Fibroblast of lung (primary cell): ENCODE measurements at regions not wholly inside any gene's neighbourhood (a gene's known extent, or its start where the extent isn't known, plus 50 kb on each side); places are given as distances from the start of the nearest gene placed in this dataset.

Source experiments
- DNase-seq, 2 donors: peaks; one replicate each; pipeline versions ENCODE4 v3.0.0 to v3.0.0-alpha.2; 2010; ENCODE audit warnings: low read depth in 2 of 2
- H2AFZ ChIP-seq: 2 replicates; pipeline ENCODE4 v1.5.1; 2012; ENCODE audit warnings: low read length, control low read depth, inconsistent platforms
- H3K27ac ChIP-seq: 2 replicates; pipeline ENCODE4 v1.5.1; 2011; ENCODE audit warnings: low read length, control low read depth; ENCODE audit not compliant: insufficient read depth
- H3K27me3 ChIP-seq: 2 replicates; pipeline ENCODE4 v1.5.1; 2011; ENCODE audit warnings: mild to moderate bottlenecking, low read length; ENCODE audit not compliant: control insufficient read depth, insufficient read depth
- H3K36me3 ChIP-seq: 2 replicates; pipeline ENCODE4 v1.5.1; 2011; ENCODE audit warnings: low read length; ENCODE audit not compliant: control insufficient read depth, insufficient read depth
- H3K4me1 ChIP-seq: 2 replicates; pipeline ENCODE4 v1.5.1; 2011; ENCODE audit warnings: low read length; ENCODE audit not compliant: control insufficient read depth, insufficient read depth; ENCODE audit errors: extremely low read depth
- H3K4me2 ChIP-seq: 2 replicates; pipeline ENCODE4 v1.5.1; 2011; ENCODE audit warnings: low read length, control low read depth; ENCODE audit not compliant: insufficient read depth; ENCODE audit errors: extremely low read depth
- H3K4me3 ChIP-seq, 4 experiments: fragments of 200-600 bp in 1 of 4; sonication (generic) in 1 of 4; replicated peaks in 1 of 4; 2 replicates each; pipeline ENCODE4 v1.5.1; 2011 to 2016; ENCODE audit warnings: low read length in 4 of 4, low read depth in 3 of 4, mild to moderate bottlenecking in 3 of 4, control low read depth in 2 of 4, inconsistent platforms in 1 of 4, mixed read lengths in 1 of 4; ENCODE audit not compliant: insufficient read depth in 1 of 4; ENCODE audit errors: control extremely low read depth in 1 of 4
- H3K79me2 ChIP-seq: 2 replicates; pipeline ENCODE4 v1.5.1; 2012; ENCODE audit warnings: mild to moderate bottlenecking, low read length, inconsistent platforms; ENCODE audit not compliant: control insufficient read depth, insufficient read depth
- H3K9ac ChIP-seq: 2 replicates; pipeline ENCODE4 v1.5.1; 2011; ENCODE audit warnings: mild to moderate bottlenecking, low read length, control low read depth; ENCODE audit not compliant: insufficient read depth
- H3K9me3 ChIP-seq: 2 replicates; pipeline ENCODE4 v1.5.1; 2012; ENCODE audit warnings: low read depth, low read length; ENCODE audit not compliant: control insufficient read depth, insufficient read depth
- H4K20me1 ChIP-seq: 2 replicates; pipeline ENCODE4 v1.5.1; 2011; ENCODE audit warnings: low read length; ENCODE audit not compliant: control insufficient read depth, insufficient read depth; ENCODE audit errors: extremely low read depth
- CTCF ChIP-seq, 2 donors: IDR thresholded peaks in 1 of 2; conservative IDR thresholded peaks in 1 of 2; 1 replicate in 1 of 2; 2 replicates in 1 of 2; pipeline ENCODE4 v1.5.1; 2011 to 2012; ENCODE audit warnings: low read length in 2 of 2, control low read depth in 1 of 2, inconsistent platforms in 1 of 2, low read depth in 1 of 2, mild to moderate bottlenecking in 1 of 2
- EZH2 ChIP-seq: IDR thresholded peaks from 2 replicates; pipeline ENCODE4 v1.5.1; 2012; ENCODE audit warnings: low read length, control low read depth, mild to moderate bottlenecking; ENCODE audit errors: missing control alignments

- H3K27me3 ChIP-seq, result no peaks in the 10 kb centered on the region
- H3K4me3 ChIP-seq, result no peak overlapping the region
- no peak overlapping the region for H3K27ac ChIP-seq
- H2AFZ ChIP-seq, result no peak overlapping the region
- H4K20me1 ChIP-seq, result no peaks in the 10 kb centered on the region
- no peak overlapping the region for H3K4me2 ChIP-seq
- TF ChIP-seq CTCF (conservative IDR thresholded peaks at IDR 0.05 in 1 of 2, IDR thresholded peaks at IDR 0.05 in 1 of 2; ENCODE audit: low read depth in 1 of 2, low read length in 2 of 2) (no peak), EZH2 (no peak)
- no peaks in the 10 kb centered on the region for H3K79me2 ChIP-seq
- no peaks in the 10 kb centered on the region for H3K9me3 ChIP-seq
- H3K36me3 ChIP-seq, result no peaks in the 10 kb centered on the region
- peaks cover 2% of the 10 kb centered on the region for H3K4me1 ChIP-seq
- no peak overlapping the region for H3K9ac ChIP-seq
- no peak for DNase-seq
These were observed 53.6 kb upstream of the EPCAM start for GRCh38 chr2:47315475-47315874.

- TF ChIP-seq CTCF (conservative IDR thresholded peaks at IDR 0.05 in 1 of 2, IDR thresholded peaks at IDR 0.05 in 1 of 2; ENCODE audit: low read depth in 1 of 2, low read length in 2 of 2) (no peak), EZH2 (no peak)
- H3K4me1 ChIP-seq, result peaks cover 5% of the 10 kb centered on the region
- no peak for DNase-seq
- no peaks in the 10 kb centered on the region for H3K79me2 ChIP-seq
- H3K27me3 ChIP-seq, result no peaks in the 10 kb centered on the region
- no peak overlapping the region for H3K4me2 ChIP-seq
- no peak overlapping the region for H3K27ac ChIP-seq
- H2AFZ ChIP-seq, result no peak overlapping the region
- no peaks in the 10 kb centered on the region for H4K20me1 ChIP-seq
- no peak overlapping the region for H3K9ac ChIP-seq
- no peak overlapping the region for H3K4me3 ChIP-seq
- H3K36me3 ChIP-seq, result no peaks in the 10 kb centered on the region
- H3K9me3 ChIP-seq, result no peaks in the 10 kb centered on the region
These were observed 55.4 kb upstream of the EPCAM start for GRCh38 chr2:47313728-47314127.

GRCh38 chr2:47313141-47313691 lies 55.9 kb upstream of the EPCAM start:
- no peak for DNase-seq
- H3K27ac ChIP-seq, result no peak overlapping the region

More at GRCh38 chr2:47313141-47313691, 55.9 kb upstream of the EPCAM start:
- Histone ChIP-seq H3K4me1 (peaks cover 5% of the 10 kb centered on the region), H2AFZ (no peak overlapping the region), H3K4me3 (no peak overlapping the region), H4K20me1 (no peaks in the 10 kb centered on the region), H3K27me3 (no peaks in the 10 kb centered on the region), H3K9me3 (no peaks in the 10 kb centered on the region), H3K79me2 (no peaks in the 10 kb centered on the region), H3K9ac (no peak overlapping the region), H3K4me2 (no peak overlapping the region), H3K36me3 (no peaks in the 10 kb centered on the region)
- no peak for TF ChIP-seq CTCF (conservative IDR thresholded peaks at IDR 0.05 in 1 of 2, IDR thresholded peaks at IDR 0.05 in 1 of 2; ENCODE audit: low read depth in 1 of 2, low read length in 2 of 2)
- TF ChIP-seq EZH2, result no peak
